ENCODE measurements at regions not wholly inside any gene's neighbourhood (a gene's known extent, or its start where the extent isn't known, plus 50 kb on each side); places are given as distances from the start of the nearest gene placed in this dataset.

DNA sequence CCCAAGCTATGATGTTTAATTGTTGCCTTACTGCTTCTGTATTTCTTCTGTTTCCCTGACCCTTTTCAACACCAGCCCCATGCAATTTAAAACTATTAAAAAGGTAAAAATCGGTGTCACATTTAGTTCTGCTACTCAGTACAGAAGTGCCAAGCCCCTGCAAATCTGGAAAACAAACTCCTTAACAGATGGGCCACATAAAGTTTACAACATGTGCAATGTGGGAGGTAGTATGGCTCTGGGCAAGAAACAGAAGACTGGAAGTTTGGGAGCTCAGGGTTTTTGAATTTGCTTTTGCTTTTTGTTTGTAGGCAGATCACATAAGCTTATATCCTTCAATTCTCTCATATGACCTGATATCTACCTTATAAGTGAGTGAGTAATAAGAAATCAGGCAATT is 404.0 kb upstream of the ATP2B1 start:
- Histone ChIP-seq H3K4me3 (ENCODE audit: low read length) (no peak overlapping the region), H3K9ac (ENCODE audit: low read length) (no peak overlapping the region), H4K20me1 (ENCODE audit: insufficient read depth, low read length) (no peaks in the 10 kb centered on the region), H2AFZ (ENCODE audit: low read length) (no peak overlapping the region), H3K79me2 (ENCODE audit: low read length) (no peaks in the 10 kb centered on the region), H3K4me2 (ENCODE audit: low read depth, low read length) (no peak overlapping the region), H3K27ac (ENCODE audit: low read length) (no peak overlapping the region), H3F3A (ENCODE audit: insufficient read depth, low read length) (no peaks in the 10 kb centered on the region), H3K4me1 (ENCODE audit: low read length) (no peaks in the 10 kb centered on the region), H3K27me3 (replicated peaks; ENCODE audit: insufficient read depth, low read length) (no peaks in the 10 kb centered on the region), H3K36me3 (replicated peaks; ENCODE audit: insufficient read depth, low read length) (no peaks in the 10 kb centered on the region), H3K9me3 (replicated peaks; ENCODE audit: insufficient read depth, low read length) (no peaks in the 10 kb centered on the region), H3K9me2 (replicated peaks; ENCODE audit: insufficient read depth, low read length) (no peaks in the 10 kb centered on the region)
- TF ChIP-seq EZH2phosphoT487 (IDR thresholded peaks at IDR 0.05; ENCODE audit: low read length) = no peak
- TF ChIP-seq, protein P1, sequence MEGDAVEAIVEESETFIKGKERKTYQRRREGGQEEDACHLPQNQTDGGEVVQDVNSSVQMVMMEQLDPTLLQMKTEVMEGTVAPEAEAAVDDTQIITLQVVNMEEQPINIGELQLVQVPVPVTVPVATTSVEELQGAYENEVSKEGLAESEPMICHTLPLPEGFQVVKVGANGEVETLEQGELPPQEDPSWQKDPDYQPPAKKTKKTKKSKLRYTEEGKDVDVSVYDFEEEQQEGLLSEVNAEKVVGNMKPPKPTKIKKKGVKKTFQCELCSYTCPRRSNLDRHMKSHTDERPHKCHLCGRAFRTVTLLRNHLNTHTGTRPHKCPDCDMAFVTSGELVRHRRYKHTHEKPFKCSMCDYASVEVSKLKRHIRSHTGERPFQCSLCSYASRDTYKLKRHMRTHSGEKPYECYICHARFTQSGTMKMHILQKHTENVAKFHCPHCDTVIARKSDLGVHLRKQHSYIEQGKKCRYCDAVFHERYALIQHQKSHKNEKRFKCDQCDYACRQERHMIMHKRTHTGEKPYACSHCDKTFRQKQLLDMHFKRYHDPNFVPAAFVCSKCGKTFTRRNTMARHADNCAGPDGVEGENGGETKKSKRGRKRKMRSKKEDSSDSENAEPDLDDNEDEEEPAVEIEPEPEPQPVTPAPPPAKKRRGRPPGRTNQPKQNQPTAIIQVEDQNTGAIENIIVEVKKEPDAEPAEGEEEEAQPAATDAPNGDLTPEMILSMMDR (IDR thresholded peaks at IDR 0.05; ENCODE audit: low read length) = no peak
- no peak for DNase-seq

DNA sequence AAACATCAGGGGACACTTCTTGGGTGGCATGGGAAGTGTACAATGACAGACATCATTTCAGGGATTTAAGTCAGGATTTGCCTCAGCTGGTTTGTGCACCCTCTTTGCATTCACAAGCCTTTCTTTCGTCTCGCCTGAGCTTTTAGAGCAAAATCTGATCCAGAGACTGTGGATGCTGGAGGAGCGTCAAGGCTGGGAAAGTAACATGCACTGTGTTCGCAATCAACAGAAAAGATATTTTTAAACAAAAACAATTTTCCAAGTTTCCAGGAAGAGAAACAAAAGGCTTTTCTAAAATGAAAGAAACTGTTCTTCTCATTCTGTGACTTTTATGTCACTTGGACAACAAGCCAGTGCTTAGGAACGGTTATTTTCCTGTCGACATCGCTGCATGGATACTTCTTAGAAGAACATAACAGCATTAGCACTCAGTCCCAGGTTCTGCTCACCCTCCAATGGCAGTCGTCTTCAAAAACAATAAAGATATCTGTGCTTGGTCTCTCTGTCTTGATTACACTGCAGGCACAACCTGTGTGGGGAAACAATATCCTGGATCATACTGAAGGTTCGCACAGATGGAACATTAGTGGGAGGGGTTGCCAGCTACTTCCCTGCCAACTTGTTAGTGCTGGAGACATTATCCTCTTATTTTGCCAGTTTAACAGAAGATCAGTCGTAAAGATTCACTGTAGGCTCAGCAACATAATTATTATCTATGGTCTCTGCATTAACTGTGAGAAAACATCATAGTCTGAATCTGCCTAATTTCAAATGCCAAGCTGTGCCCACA is 403.3 kb upstream of the ATP2B1 start:
- Histone ChIP-seq H3K9me2 (replicated peaks; ENCODE audit: insufficient read depth, low read length) (no peaks in the 10 kb centered on the region), H3K36me3 (replicated peaks; ENCODE audit: insufficient read depth, low read length) (no peaks in the 10 kb centered on the region), H3K9me3 (replicated peaks; ENCODE audit: insufficient read depth, low read length) (no peaks in the 10 kb centered on the region), H3K79me2 (ENCODE audit: low read length) (no peaks in the 10 kb centered on the region), H3F3A (ENCODE audit: insufficient read depth, low read length) (no peaks in the 10 kb centered on the region), H3K9ac (ENCODE audit: low read length) (no peak overlapping the region), H3K27me3 (replicated peaks; ENCODE audit: insufficient read depth, low read length) (no peaks in the 10 kb centered on the region), H3K4me3 (ENCODE audit: low read length) (no peak overlapping the region), H2AFZ (ENCODE audit: low read length) (no peak overlapping the region), H4K20me1 (ENCODE audit: insufficient read depth, low read length) (no peaks in the 10 kb centered on the region), H3K4me1 (ENCODE audit: low read length) (no peaks in the 10 kb centered on the region), H3K4me2 (ENCODE audit: low read depth, low read length) (no peak overlapping the region), H3K27ac (ENCODE audit: low read length) (no peak overlapping the region)
- no peak for DNase-seq
- TF ChIP-seq, protein P1 (IDR thresholded peaks at IDR 0.05; ENCODE audit: low read length) = no peak
- TF ChIP-seq EZH2 (optimal IDR thresholded peaks at IDR 0.05; ENCODE audit: low read depth, low read length) (no peak), EZH2phosphoT487 (IDR thresholded peaks at IDR 0.05; ENCODE audit: low read length) (no peak)

DNA sequence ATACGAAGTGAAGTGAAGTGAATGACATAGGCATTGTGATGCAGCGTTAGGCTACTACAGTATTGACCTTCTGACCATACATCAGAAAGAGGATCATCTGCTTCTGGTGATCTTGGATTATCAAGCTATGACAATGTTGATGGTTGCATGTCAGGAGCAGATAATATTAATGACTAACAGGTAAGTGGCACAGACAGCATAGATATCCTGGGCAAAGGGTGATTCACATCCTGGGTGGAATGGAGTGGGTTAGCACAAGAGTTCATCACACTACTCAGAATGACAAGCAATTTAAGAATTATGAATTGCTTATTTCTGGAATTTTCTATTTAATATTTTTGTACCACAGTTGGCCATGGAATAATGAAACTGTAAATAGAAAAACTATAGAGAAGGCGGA is 397.9 kb upstream of the ATP2B1 start:
- Histone ChIP-seq H3K4me1 (ENCODE audit: low read length) (no peaks in the 10 kb centered on the region), H3K27me3 (replicated peaks; ENCODE audit: insufficient read depth, low read length) (no peaks in the 10 kb centered on the region), H3K79me2 (ENCODE audit: low read length) (no peaks in the 10 kb centered on the region), H3K9me2 (replicated peaks; ENCODE audit: insufficient read depth, low read length) (no peaks in the 10 kb centered on the region), H3K4me2 (ENCODE audit: low read depth, low read length) (no peak overlapping the region), H3K4me3 (ENCODE audit: low read length) (no peak overlapping the region), H3K9ac (ENCODE audit: low read length) (no peak overlapping the region), H2AFZ (ENCODE audit: low read length) (no peak overlapping the region), H3K36me3 (replicated peaks; ENCODE audit: insufficient read depth, low read length) (no peaks in the 10 kb centered on the region), H3K9me3 (replicated peaks; ENCODE audit: insufficient read depth, low read length) (no peaks in the 10 kb centered on the region), H4K20me1 (ENCODE audit: insufficient read depth, low read length) (no peaks in the 10 kb centered on the region), H3K27ac (ENCODE audit: low read length) (no peak overlapping the region), H3F3A (ENCODE audit: insufficient read depth, low read length) (no peaks in the 10 kb centered on the region)
- no peak for DNase-seq
- TF ChIP-seq, protein P1 (IDR thresholded peaks at IDR 0.05; ENCODE audit: low read length) = no peak
- no peak for TF ChIP-seq EZH2phosphoT487 (IDR thresholded peaks at IDR 0.05; ENCODE audit: low read length)
- TF ChIP-seq EZH2 (optimal IDR thresholded peaks at IDR 0.05; ENCODE audit: low read depth, low read length) = no peak
